A204.1 (cell line): ENCODE measurements at regions not wholly inside any gene's neighbourhood (a gene's known extent, or its start where the extent isn't known, plus 50 kb on each side); places are given as distances from the start of the nearest gene placed in this dataset.
"Not testable (repeated sequence)": the region's sequence is repeated elsewhere in the genome, so short reads cannot be mapped to it uniquely, and the experiment has no call there.

ENCODE experiments used
- FAIRE-seq: peaks from 2 replicates; lab custom pipeline; 2012; peaks lifted over from hg19 to GRCh38; lab: Jason Lieb, UNC

DNA sequence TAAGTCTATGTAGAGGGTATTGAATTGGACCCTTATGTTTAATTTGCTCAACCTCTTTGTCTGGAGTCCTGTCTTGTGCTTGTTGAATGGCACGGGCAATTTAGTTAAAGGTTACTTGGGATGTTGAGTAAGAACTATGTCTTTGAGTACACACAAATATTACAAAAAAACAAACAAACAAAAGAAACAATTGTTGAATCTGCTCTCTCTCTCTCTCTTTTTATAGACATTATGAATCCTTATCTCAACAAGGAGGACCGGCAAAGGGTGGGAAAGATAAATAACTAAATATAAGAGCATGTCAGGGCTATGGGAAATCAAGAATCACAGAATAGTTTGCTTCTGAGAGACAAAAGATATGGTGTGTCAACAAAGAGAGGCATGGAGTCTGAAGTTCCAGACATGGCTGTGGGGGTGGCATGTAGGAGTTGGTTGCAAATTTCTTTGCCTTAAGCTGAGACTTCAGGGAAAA, 608.6 kb downstream of the UTRN start:
- no peak for FAIRE-seq

DNA sequence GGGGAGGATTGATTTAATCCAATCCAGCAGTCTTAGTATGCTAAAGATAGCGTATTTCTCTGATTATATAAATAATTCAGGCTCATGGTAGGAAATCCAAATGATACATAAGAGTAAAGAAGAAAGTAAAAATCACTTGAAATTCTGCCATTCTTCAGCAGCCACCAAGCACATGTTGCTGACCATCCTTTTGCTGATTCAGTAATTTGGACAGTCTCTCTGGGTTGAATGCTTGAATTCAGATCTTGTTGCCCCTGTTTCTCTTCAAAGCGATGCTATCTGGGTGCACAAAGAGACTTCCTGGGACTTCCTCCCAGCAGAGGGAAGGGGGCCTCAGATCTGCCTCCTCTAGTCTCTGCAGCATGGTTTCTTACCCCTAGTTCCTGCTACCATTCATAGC, 609.1 kb downstream of the UTRN start:
- no peak for FAIRE-seq

DNA sequence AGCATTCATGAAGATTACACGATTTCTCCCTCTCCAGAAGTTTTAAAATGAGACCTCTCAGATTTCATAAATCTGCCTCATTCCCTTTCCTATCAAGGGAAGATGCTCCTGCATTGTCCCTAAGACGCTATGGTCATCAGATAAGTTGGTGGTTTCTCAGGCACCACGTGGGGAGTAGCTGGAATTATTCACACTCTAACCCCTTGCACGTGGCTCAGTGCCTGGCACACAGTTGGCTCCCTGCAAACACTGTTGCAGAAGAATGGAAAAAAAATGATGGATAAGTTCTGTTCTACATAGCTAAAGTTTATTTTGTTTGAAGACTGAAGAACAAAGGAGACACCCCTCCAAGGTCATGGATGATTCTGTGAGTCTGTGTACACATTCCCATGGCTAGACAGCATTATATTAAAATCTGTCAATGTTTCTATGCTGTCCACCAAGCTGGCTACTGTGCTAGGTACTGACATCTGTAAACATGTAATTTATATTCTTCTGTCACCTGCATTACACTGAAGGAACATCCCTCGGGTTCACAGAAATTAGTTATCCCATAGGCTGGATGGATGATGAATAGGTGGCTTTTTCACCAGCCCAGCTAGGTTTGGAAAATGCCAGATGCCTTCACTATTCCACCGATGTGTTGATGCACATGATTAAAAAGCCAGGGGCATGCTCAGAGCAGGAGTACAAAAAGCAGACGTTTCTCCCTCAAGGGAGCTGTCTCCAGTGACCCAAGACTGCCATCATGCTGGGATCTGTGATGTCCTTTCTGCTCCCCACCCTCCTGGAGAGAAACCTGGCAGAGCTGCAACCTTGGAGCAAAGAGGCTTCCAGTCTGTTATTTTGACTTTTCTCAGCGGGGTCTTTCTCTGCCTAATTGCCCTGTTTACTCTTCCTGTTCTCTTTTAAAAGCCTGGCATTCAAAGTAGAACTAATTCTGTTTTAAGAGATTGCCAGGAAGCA, 610.5 kb downstream of the UTRN start:
- FAIRE-seq: no peak

DNA sequence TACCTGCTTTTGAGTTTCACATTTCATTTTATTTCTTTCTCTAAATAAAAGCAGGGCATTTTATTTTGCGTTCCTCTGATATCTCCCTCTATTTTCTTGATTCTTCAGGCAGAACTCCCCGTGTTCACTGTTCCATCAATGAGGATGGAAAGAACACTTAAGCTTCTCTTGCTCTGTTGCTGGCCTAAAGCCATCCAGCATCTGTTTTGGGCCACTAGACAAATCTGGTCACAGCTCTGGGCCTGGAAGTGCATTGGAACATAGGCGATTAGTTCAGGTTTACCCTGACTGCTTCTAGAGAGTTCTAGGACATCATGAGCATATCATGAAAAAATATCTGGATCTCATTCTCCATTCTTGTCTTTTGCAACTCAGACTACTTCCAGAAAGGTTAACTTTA, 611.2 kb downstream of the UTRN start:
- FAIRE-seq: no peak

DNA sequence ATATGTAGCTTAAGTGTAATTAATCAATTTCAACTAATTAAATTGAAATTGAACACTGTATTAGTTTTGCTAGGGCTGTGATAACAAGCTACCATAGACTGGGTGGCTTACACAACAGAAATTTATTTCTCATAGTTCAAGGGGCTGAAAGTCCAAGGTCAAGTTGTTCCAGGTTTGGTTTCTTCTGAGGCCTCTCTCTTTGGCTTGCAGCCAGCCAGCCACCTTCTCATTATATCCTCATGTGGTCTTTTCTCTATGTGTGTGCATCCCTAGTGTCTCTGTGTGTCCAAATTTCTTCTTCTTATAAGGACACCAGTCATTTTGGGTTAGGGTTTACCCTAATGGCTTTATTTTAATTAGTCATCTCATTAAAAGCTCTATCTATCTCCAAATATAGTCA, 611.7 kb downstream of the UTRN start:
- no peak for FAIRE-seq

DNA sequence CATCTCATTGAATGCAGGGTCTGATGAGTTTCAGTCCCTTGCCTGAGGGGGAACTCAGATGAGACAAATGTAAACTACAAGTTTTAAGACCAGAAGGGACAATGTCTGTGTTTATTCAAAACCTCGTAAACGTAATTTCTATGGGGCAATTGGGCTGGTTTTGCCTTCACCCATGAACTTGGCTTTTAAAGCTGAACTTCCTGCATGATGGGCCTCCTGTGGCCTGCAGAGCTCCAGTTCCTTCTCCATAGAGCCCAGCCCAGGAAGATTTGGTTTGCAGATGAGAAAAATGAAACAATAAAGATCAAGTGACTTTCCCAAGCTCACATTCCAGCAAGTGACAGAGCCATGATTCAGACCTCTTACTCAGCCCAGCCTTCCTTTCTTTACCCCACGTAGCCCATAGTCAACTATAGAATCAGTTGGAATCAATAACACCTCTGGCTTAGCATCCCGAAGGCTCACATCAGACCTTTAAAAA, 612.3 kb downstream of the UTRN start:
- FAIRE-seq: no peak

DNA sequence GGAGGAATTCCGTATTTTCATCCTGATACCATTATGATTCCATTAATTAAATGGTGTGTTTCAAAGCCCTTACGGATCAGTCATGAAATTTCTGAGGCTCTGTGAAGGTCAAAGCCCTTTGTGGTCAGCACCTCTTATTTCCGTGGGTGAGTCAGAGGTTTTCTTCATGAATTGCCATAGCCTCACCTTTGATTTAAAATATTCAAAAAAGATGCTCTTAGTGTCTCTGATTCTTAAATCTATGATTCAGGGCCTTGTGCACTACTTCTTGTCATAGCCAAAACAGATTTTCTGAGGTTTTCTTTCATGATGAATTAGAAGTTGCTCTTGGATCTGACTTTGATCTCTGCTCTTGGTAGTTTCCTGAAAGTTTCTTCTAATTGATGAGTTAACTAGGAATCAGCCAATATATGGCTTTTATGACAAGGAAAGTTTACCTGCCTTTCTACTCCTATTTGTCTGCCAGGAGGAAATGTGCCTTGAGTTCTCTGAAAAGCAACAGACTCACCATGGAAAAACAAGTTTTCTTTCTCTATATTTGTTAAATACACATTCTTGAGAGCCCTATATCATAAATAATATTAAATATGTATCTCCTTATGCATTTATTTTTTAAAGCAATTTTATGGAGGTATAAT, 613.0 kb downstream of the UTRN start:
- no peak for FAIRE-seq

DNA sequence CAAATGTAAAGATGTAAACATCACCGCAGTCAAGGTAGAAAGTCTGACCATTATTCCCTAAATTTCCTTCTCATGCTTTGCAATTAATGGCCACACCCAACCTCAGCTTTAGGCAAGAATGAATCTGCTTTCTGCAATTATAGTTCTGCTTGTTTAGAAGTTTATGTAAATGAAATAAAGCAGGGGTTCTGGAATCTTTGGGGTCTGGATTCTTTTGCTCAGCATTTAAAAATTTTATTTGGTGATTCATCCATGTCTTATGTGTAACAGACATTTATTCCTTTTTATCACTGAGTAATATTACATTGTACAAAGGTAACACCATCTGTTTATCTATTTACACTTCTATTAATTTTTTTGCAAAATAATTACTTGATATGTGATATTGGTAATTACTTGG, 613.6 kb downstream of the UTRN start:
- FAIRE-seq: no peak

DNA sequence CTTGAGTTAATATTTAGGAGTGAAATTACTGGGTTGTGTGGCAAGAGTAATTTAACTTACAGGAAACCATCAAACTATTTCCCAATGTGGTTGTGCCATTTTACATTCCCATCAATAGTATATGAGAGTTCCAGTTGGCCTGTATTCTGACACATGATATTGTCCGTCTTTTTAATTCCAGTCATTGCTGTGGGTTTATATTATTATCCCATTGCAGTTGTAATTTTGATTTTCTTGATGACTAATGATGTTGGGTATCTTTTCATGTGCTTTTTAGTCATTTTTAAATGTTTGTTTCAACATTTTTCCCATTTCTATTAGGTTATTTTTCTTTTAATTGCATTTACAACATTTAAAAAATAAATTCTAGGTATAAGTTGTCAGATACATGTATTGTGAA, 614.0 kb downstream of the UTRN start:
- no peak for FAIRE-seq

DNA sequence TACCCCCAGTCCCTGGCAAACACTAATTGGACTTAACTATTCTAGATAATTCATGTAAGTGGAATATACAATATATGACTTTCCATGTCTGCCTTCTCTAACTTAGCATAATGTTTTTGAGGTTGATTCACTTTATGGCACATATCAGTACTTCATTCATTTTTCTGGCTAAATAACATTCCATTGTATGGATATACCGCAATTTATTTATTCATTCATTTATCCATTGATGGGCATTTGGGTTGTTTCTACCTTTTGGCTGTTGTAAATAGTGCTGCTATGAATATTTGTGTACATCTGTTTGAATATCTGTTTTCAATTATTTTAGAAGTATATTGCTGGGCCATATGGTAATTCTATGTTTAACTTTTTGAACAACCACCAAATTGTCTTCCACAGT, 616.3 kb downstream of the UTRN start:
- no peak for FAIRE-seq

DNA sequence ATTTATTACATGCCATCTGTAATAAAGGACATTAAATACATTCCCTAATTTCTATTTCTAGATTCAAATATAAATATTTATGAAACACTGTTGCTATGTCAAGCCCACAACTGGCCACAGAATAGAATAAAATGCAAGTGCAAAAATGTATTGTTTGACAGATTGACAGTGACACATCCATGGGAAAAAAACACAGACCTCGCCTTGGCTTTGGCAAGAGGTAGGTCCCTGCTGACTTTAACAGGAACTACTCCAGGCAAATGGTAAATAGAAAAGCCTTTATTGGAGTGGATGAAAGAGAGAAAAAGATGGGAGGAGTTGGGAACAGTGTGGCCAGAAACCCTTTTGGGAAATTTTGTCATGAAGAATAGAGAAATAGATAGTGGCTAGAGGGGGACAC, 622.9 kb downstream of the UTRN start:
- FAIRE-seq: no peak

DNA sequence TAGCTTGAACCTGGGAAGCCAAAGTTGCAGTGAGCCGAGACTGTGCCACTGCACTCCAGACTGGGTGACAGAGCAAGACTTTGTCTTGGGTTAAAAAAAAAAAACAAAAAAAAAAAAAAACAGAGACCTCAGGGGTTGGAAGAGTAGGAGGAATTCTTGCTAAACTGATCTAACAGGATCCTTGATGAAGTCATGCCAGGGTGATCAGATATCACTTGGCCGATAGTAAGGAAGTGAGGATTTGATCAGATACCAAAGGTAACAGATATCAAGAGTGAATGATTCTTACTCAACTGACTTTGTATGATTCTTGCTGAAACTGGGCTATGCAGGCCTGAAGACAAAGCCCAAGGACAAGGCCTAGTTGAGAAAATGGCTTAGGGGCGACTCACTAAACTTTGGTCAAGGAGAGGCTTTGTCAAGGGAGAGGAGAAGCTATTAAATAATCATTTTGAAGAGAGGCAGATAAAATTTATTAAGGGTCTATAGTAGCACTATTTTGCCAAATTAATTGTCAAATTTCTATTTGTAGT, 624.7 kb downstream of the UTRN start:
- FAIRE-seq: no peak

DNA sequence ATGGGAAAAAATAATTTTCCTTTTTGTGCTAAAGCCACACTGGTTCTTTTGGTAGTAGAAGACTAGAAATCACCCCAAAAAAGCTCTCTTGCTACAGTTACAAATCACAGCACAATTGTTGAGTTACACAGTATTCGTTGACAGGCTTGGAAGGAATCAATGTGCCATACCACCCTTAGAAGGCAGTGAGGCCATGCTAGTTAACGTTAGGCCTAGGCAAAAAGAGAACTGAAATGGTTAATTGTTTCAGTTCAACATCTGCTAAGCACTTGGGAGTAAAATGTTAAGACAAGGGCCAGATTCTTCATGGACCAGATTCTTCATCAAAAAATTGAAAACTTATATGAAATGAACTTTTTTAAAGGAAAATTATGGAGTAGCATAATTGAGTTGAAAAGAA, 626.2 kb downstream of the UTRN start:
- FAIRE-seq: no peak

DNA sequence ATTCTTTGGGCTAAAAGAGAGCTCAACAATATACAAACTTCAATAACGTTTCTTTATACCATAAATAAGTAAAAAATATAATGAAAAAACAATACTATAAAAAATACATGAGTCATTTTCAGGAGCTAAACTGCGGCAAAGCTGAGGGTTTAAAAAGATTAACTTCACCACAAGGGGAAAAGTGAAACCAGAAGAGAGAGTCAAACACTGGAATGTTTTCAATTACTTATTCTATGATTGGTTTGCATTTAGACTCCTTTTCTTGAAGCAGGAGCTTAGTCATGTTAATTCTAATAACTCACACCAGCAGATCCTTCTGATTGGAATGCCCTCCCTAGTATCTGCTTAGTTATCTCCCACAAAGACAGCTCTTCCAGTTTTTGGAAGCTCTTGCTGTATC, 627.3 kb downstream of the UTRN start:
- FAIRE-seq: no peak

DNA sequence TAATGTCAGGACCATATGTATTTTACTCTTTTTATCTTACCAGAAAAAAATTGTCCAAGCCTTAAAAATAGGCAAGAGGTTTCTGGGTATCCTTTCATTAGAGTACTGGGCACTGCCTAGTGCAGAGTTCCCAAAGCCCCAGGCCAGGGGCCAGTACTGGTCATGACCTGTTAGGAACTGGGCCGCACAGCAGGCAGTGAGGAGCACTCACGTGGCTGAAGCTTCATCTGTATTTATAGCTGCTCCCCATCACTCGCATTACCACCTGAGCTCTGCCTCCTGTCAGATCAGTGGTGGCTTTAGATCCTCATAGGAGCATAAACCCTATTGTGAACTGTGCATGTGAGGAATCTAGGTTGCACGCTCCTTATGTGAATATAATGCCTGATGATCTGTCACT, 632.9 kb downstream of the UTRN start:
- FAIRE-seq: no peak

DNA sequence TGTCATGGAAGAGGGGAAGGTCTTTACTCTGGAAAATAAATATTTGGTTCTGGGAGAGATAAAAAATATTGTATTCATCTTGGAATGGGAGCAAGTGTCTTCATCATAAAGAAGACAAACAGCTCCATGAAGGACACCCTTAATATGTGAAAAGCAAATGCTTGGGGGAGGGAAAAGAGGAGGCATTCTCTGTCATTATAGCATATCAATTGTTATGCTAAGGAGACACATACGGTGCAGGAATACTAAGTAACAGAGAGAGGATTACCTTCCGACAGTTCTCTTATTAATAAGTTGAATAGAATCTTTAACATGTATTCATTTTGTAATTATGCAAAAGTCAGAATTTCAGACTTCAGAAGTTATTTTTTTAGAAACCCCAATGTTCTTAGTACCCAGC, 634.4 kb downstream of the UTRN start:
- no peak for FAIRE-seq

DNA sequence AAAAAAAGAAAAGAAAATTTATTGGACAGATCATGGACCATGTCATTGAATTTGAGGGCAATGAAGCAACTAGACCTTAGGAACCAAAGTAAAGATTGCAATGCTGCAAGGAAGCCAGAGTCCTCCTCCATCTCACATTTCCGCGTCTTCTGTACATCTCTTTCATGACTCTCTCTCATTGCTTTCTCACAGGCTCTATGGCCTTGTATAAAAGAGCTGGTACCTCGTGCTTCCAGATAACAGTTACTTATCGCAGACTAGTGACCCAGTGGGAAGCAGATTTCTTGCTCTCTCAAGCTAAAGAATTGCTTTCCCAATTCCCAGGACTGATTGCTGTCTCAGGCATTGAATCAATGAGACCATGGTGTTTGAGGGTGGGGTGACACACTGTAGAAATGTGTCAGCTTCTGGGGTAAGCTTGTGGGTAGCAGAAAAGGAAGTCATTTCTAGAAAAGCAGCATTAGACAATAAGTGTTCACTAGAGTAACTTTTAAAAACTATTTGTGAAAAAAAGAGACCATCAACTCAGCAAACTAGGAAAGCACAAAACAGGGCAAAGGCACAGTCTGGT, 635.3 kb downstream of the UTRN start:
- no peak for FAIRE-seq

DNA sequence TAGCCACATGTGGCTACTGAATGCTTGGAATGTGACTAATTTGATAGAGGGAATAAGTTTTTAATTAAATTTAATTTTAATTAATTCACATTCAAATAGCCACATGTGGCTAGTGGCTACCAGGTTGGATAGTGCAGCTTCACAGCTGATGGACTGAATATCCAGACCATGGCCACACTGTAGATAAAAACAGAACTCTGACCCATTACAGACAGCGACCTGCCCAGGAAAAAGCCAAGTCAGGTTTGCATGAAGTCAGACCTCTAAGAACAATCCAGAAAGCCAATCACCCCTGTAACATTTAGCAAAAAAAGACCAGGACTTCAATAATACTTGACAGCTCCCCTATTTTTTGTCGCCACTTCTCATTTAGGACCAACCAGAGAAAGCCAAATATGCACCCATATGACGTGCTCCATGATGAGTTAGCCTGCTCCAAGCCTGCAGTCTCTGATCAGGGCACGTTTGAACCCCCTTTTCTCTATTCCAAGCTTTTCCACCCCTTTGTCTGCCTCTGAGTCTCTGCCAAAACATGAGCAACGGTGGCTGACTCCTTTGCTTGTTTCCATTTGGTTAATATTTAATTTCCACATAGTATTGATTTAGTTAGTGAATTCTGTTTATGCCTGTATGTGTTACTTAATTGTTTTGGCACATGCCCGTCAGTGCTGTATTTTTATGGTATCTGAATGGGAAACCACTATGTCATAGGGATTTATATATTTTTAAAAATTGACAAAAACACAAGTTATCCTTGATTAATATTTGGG, 636.3 kb downstream of the UTRN start:
- no peak for FAIRE-seq

DNA sequence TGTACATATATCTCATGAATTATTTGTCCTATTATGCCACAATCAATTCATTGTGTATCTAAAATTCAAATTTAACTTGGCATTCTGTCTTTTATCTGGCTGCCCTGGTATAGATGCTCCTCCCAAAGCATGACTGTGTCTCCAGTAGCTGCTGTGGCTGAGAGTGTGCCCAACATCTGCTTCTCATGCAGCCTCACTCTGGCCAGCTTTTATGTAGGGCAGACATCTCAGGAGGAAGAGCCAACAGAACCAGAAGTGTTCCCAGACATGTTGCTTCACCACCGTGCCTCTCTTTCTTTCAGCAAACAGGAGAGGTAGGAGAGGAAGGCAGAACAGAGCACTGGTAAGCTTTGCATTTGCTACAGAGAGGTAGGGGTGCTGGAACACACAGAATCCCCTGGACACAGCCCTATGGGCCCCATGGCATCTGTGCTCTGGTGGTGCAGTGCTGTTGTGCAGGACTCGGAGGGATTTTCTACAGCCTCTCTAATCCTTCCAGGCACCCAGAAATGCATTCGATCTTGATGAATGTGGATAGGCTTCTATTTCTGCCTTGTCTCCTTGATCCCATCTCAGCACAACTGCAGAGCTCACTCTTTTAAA, 637.1 kb downstream of the UTRN start:
- FAIRE-seq: no peak

DNA sequence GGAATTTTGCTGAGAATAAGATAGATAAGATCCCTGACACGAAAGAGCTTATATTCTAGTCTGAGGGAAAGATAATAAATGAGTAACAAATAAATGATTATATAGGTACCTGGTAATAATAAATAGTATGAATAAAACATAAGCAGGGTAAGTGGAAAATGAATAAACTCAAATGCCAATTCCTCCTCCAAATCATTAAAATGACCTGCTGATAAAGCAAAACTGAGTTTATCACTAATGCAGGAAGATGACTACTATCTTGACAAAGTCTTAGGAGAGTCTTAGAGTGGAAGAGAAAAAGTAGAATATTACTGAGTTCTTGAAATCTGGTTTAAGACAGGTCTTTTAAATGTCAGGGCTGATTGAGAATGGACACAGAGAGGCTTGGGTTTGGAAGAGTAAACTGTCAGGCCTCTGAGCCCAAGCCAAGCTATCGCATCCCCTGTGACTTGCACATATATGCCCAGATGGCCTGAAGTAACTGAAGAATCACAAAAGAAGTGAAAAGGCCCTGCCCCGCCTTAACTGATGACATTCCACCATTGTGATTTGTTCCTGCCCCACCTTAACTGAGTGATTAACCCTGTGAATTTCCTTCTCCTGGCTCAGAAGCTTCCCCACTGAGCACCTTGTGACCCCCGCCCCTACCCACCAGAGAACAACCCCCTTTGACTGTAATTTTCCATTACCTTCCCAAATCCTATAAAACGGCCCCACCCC, 637.8 kb downstream of the UTRN start:
- FAIRE-seq: not testable (repeated sequence)

DNA sequence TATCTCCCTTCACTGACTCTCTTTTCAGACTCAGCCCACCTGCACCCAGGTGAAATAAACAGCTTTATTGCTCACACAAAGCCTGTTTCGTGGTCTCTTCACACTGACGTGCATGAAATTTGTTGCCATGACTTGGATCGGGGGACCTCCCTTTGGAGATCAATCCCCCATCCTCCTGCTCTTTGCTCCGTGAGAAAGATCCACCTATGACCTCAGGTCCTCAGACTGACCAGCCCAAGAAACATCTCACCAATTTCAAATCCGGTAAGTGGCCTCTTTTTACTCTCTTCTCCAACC, 638.3 kb downstream of the UTRN start:
- FAIRE-seq: not testable (repeated sequence)
